ENCODE measurements at regions not wholly inside any gene's neighbourhood (a gene's known extent, or its start where the extent isn't known, plus 50 kb on each side); places are given as distances from the start of the nearest gene placed in this dataset.

GRCh38 chr15:93566762-93567161, 477.8 kb upstream of the RGMA start:
- H3K79me2 ChIP-seq (ENCODE audit: insufficient read depth, low read length) = no peaks in the 10 kb centered on the region
- H3K9me2 ChIP-seq (ENCODE audit: insufficient read depth) = no peaks in the 10 kb centered on the region
- POLR2A ChIA-PET = no interaction called here
- H3K4me3 ChIP-seq (replicated peaks in 1 of 2; ENCODE audit: low read depth in 1 of 2, low read length in 2 of 2) = no peak overlapping the region
- no peak overlapping the region for H3K9ac ChIP-seq (ENCODE audit: low read length)
- no peak for ATAC-seq
- H2AFZ ChIP-seq (ENCODE audit: low read depth, low read length, poor library complexity, severe bottlenecking) = no peak overlapping the region
- no peaks in the 10 kb centered on the region for H3K9me3 ChIP-seq (ENCODE audit: control insufficient read depth in 1 of 2, insufficient read depth in 1 of 2, low read depth in 1 of 2, low read length in 2 of 2)
- no peak overlapping the region for H3K4me2 ChIP-seq (ENCODE audit: low read length)
- no peaks in the 10 kb centered on the region for H3K4me1 ChIP-seq (ENCODE audit: control insufficient read depth in 1 of 2, insufficient read depth in 2 of 2, low read length in 2 of 2)
- CTCF ChIA-PET = no interaction called here
- TF ChIP-seq YY1 (IDR thresholded peaks at IDR 0.05; ENCODE audit: extremely low read depth, insufficient replicate concordance, low read depth, low read length) (no peak), EZH2 (IDR thresholded peaks at IDR 0.05) (no peak), FOSL1 (IDR thresholded peaks at IDR 0.05; ENCODE audit: low read depth) (no peak), MAX (IDR thresholded peaks at IDR 0.05) (no peak), ATF3 (IDR thresholded peaks at IDR 0.05) (no peak), ZNF274 (IDR thresholded peaks at IDR 0.05; ENCODE audit: low read depth, low read length) (no peak), ZBTB33 (IDR thresholded peaks at IDR 0.05; ENCODE audit: extremely low read depth, insufficient replicate concordance, low read length) (no peak), CEBPB (IDR thresholded peaks at IDR 0.05; ENCODE audit: low read depth) (no peak), EZH2phosphoT487 (IDR thresholded peaks at IDR 0.05; ENCODE audit: borderline replicate concordance) (no peak)
- no TSS peak for BruUV-seq (replicated peaks)
- DNase-seq (ENCODE audit: low read depth, low spot score) = no peak
- RAD21 ChIA-PET (ENCODE audit: low non-redundant PET in 1 of 2, low total read pairs in 2 of 2, uncharacterized antibody in 2 of 2, unreplicated experiment in 2 of 2) = no interaction called here
- no peaks in the 10 kb centered on the region for H3K27me3 ChIP-seq (ENCODE audit: insufficient read depth, low read length)
- no peaks in the 10 kb centered on the region for H4K20me1 ChIP-seq (ENCODE audit: insufficient read depth)
- intact Hi-C loops (cut with micrococcal nuclease) = no loop called here
- H3K27ac ChIP-seq (ENCODE audit: low read depth, low read length) = no peak overlapping the region
- H3K36me3 ChIP-seq (ENCODE audit: control insufficient read depth in 1 of 2, insufficient read depth in 2 of 2, low read length in 2 of 2) = no peaks in the 10 kb centered on the region
